SK-N-SH (cell line): ENCODE measurements at regions not wholly inside any gene's neighbourhood (a gene's known extent, or its start where the extent isn't known, plus 50 kb on each side); places are given as distances from the start of the nearest gene placed in this dataset.

Experiments
- CTCF ChIA-PET: fragments of 300-600, 350-600 bp; formaldehyde crosslinking; extraction: SDS; loops from one replicate; lab custom pipeline; 2021; lab: Yijun Ruan, JAX
- POLR2A ChIA-PET: fragments of 350-600 bp; sonication (Branson Sonifier 250); formaldehyde crosslinking; extraction: SDS; loops from one replicate; lab custom pipeline; 2020; ENCODE audit warnings: antibody characterized with exemption, inconsistent platforms; lab: Yijun Ruan, JAX
- DNase-seq: peaks from one replicate; pipeline ENCODE4 v3.0.0; 2012
- H2AFZ ChIP-seq: fragments of 200-600 bp; sonication (generic); 2 replicates; pipeline ENCODE4 v1.8.1; 2016; ENCODE audit warnings: antibody characterized with exemption, mild to moderate bottlenecking, low read depth
- H3F3A ChIP-seq: fragments of 200-600 bp; sonication (generic); replicated peaks from 2 replicates; pipeline ENCODE3; 2016; ENCODE audit warnings: antibody characterized with exemption, mild to moderate bottlenecking; ENCODE audit not compliant: insufficient read depth
- H3K27ac ChIP-seq, 2 experiments: fragments of 200-500 bp in 1 of 2; fragments of 200-600 bp in 1 of 2; sonication (Bioruptor generic) in 1 of 2; sonication (generic), shearing (Covaris generic) in 1 of 2; 2 replicates each; pipeline versions ENCODE4 v1.5.1 to v1.6.1; 2014 to 2016; ENCODE audit warnings: low read depth in 2 of 2, inconsistent platforms in 1 of 2, low read length in 1 of 2, mild to moderate bottlenecking in 1 of 2, mixed read lengths in 1 of 2
- H3K27me3 ChIP-seq: fragments of 200-600 bp; sonication (generic), shearing (Covaris generic); 2 replicates; pipeline ENCODE4 v1.6.1; 2016; ENCODE audit warnings: mixed run types; ENCODE audit not compliant: insufficient read depth
- H3K36me3 ChIP-seq, 2 experiments: fragments of 200-500 bp in 1 of 2; fragments of 200-600 bp in 1 of 2; sonication (Bioruptor generic) in 1 of 2; sonication (generic) in 1 of 2; replicated peaks in 1 of 2; 2 replicates each; pipeline versions ENCODE3 to v1.5.1; 2014 to 2016; ENCODE audit warnings: low read length in 1 of 2, mild to moderate bottlenecking in 1 of 2; ENCODE audit not compliant: insufficient read depth in 2 of 2, control insufficient read depth in 1 of 2
- H3K4me1 ChIP-seq, 2 experiments: fragments of 200-500 bp in 1 of 2; fragments of 200-600 bp in 1 of 2; sonication (Bioruptor generic) in 1 of 2; sonication (generic), shearing (Covaris generic) in 1 of 2; 2 replicates each; pipeline versions ENCODE4 v1.5.1 to v1.6.1; 2014 to 2016; ENCODE audit warnings: low read depth in 1 of 2, low read length in 1 of 2, mixed run types in 1 of 2; ENCODE audit not compliant: insufficient read depth in 2 of 2, control insufficient read depth in 1 of 2
- H3K4me2 ChIP-seq: fragments of 200-600 bp; sonication (generic), shearing (Covaris generic); 2 replicates; pipeline ENCODE4 v1.6.1; 2017; ENCODE audit warnings: mixed run types
- H3K4me3 ChIP-seq, 2 experiments: fragments of 200-500 bp in 1 of 2; fragments of 200-600 bp in 1 of 2; sonication (Bioruptor generic) in 1 of 2; sonication (generic), shearing (Covaris generic) in 1 of 2; 2 replicates each; pipeline versions ENCODE4 v1.5.1 to v1.8.1; 2014 to 2016; ENCODE audit warnings: low read depth in 2 of 2, inconsistent platforms in 1 of 2, low read length in 1 of 2, mild to moderate bottlenecking in 1 of 2, mixed read lengths in 1 of 2, moderate library complexity in 1 of 2
- H3K79me2 ChIP-seq: fragments of 200-600 bp; sonication (generic); 2 replicates; pipeline ENCODE4 v1.8.1; 2017; ENCODE audit warnings: mild to moderate bottlenecking; ENCODE audit not compliant: insufficient read depth
- H3K9ac ChIP-seq: fragments of 200-600 bp; sonication (generic); 2 replicates; pipeline ENCODE4 v1.6.1; 2017; ENCODE audit warnings: mixed run types
- H3K9me2 ChIP-seq: fragments of 200-600 bp; sonication (generic); 2 replicates; pipeline ENCODE4 v1.6.1; 2017; ENCODE audit warnings: mixed run types
- H3K9me3 ChIP-seq: fragments of 200-600 bp; sonication (generic); 2 replicates; pipeline ENCODE4 v1.6.1; 2017; ENCODE audit warnings: mixed run types, mild to moderate bottlenecking, moderate library complexity
- H4K20me1 ChIP-seq: fragments of 200-600 bp; sonication (generic); 2 replicates; pipeline ENCODE4 v1.6.1; 2017; ENCODE audit warnings: mild to moderate bottlenecking, mixed run types; ENCODE audit not compliant: insufficient read depth
- ELF1 ChIP-seq: IDR thresholded peaks from 2 replicates; pipeline ENCODE4 v1.4.0; 2012
- GABPA ChIP-seq: IDR thresholded peaks from 2 replicates; pipeline ENCODE4 v1.4.0; 2012; ENCODE audit warnings: low read depth, mild to moderate bottlenecking
- GATA2 ChIP-seq: sonication (generic); formaldehyde crosslinking; IDR thresholded peaks from 2 replicates; pipeline ENCODE4 v1.5.0; 2020; ENCODE audit warnings: mild to moderate bottlenecking, missing genetic modification reagents
- IRF3 ChIP-seq: fragments of 150-350 bp; IDR thresholded peaks from 2 replicates; pipeline ENCODE4 v1.6.1; 2016; ENCODE audit warnings: mild to moderate bottlenecking, low read depth, low read length
- MXI1 ChIP-seq: IDR thresholded peaks from 2 replicates; pipeline ENCODE4 v1.6.1; 2012; ENCODE audit warnings: mild to moderate bottlenecking, low read depth, low read length, improper control_type of control experiment
- NRF1 ChIP-seq: IDR thresholded peaks from 2 replicates; pipeline ENCODE4 v1.6.1; 2012; ENCODE audit warnings: low read depth, mild to moderate bottlenecking, low read length
- POLR2AphosphoS5 ChIP-seq: IDR thresholded peaks from 2 replicates; pipeline ENCODE4 v1.6.1; 2012; ENCODE audit warnings: low read depth, low read length
- RAD21 ChIP-seq: IDR thresholded peaks from 2 replicates; pipeline ENCODE4 v1.6.1; 2012; ENCODE audit warnings: mild to moderate bottlenecking, low read length
- RCOR1 ChIP-seq: fragments of 150-350 bp; IDR thresholded peaks from 2 replicates; pipeline ENCODE4 v1.6.1; 2017; ENCODE audit warnings: antibody characterized with exemption, low read length
- RXRA ChIP-seq: IDR thresholded peaks from 2 replicates; pipeline ENCODE4 v1.4.0; 2012; ENCODE audit warnings: low read depth, mild to moderate bottlenecking, borderline replicate concordance
- SIN3A ChIP-seq: IDR thresholded peaks from 2 replicates; pipeline ENCODE4 v1.6.1; 2012; ENCODE audit warnings: low read depth, mild to moderate bottlenecking, low read length, moderate library complexity, borderline replicate concordance
- TAF1 ChIP-seq: IDR thresholded peaks from 2 replicates; pipeline ENCODE4 v1.6.1; 2012; ENCODE audit warnings: low read depth, mild to moderate bottlenecking, low read length, moderate library complexity, borderline replicate concordance
- TCF12 ChIP-seq: IDR thresholded peaks from 2 replicates; pipeline ENCODE4 v1.4.0; 2012
- TEAD4 ChIP-seq: IDR thresholded peaks from 2 replicates; pipeline ENCODE4 v1.4.0; 2012; ENCODE audit warnings: mild to moderate bottlenecking, borderline replicate concordance; ENCODE audit not compliant: insufficient read depth
- USF1 ChIP-seq: IDR thresholded peaks from 2 replicates; pipeline ENCODE4 v1.4.0; 2012; ENCODE audit warnings: low read depth, borderline replicate concordance
- YY1 ChIP-seq: IDR thresholded peaks from 2 replicates; pipeline ENCODE4 v1.4.0; 2012; ENCODE audit warnings: low read depth, mild to moderate bottlenecking
- ZBTB33 ChIP-seq: IDR thresholded peaks from 2 replicates; pipeline ENCODE4 v1.4.0; 2012; ENCODE audit warnings: low read depth, borderline replicate concordance
- WGBS: methylation state at CpG from one replicate; pipeline ENCODE4 v1.1.6; 2017; ENCODE audit warnings: low lambda C conversion rate; 5-methylcytosine and 5-hydroxymethylcytosine counted together
- TF ChIP-seq, protein P1 (sequence below): IDR thresholded peaks from 2 replicates; pipeline ENCODE4 v1.4.0; 2012; ENCODE audit warnings: low read depth
- TF ChIP-seq, protein P2 (sequence below): IDR thresholded peaks from 2 replicates; pipeline ENCODE4 v1.6.1; 2012; ENCODE audit warnings: mild to moderate bottlenecking, low read depth, low read length, moderate library complexity

DNA sequence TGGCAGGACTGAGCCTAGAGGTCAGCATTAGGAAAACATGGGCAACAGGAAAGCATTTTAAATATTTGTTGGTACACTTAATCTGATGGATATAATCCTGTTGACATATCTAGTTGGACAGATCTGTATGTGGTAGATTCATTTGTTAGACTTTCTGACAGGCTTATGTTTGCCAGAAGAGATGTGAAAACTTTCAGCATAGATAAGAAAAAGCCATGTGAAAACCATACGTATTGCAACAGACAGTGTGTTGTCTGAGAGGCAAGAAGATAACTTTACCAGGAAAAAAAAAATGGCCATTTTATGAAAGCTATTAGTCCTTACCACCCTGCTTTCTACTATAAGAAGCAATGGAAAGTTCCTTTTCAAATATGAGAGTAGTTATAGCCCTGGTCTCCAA is 1902.2 kb upstream of the C9orf72 start:
- no peak overlapping the region for H3K27ac ChIP-seq
- no peak overlapping the region for H3K9ac ChIP-seq
- ChIA-PET CTCF (interaction anchor here (1.5 kb wide), 1 partner anchor 9 kb away, joined by 3 read pairs; no protein-coding TSS in a partner anchor), POLR2A (no interaction called here)
- DNase-seq = no peak
- no peaks in the 10 kb centered on the region for H4K20me1 ChIP-seq
- no peak overlapping the region for H2AFZ ChIP-seq
- H3K9me2 ChIP-seq = no peaks in the 10 kb centered on the region
- H3K27me3 ChIP-seq = no peaks in the 10 kb centered on the region
- H3K36me3 ChIP-seq = no peaks in the 10 kb centered on the region
- no peaks in the 10 kb centered on the region for H3K9me3 ChIP-seq
- 73% methylated on average over 1 of the region's 1 CpG for WGBS
- H3K79me2 ChIP-seq = no peaks in the 10 kb centered on the region
- TF ChIP-seq RAD21 (no peak), TEAD4 (no peak), TAF1 (no peak), MXI1 (no peak), IRF3 (no peak), GABPA (no peak), YY1 (no peak), NRF1 (no peak), RXRA (no peak), GATA2 (CRISPR knock-in tag) (no peak), RCOR1 (no peak), SIN3A (no peak), ELF1 (no peak), POLR2AphosphoS5 (no peak), USF1 (no peak), TCF12 (no peak)
- TF ChIP-seq, protein P1, sequence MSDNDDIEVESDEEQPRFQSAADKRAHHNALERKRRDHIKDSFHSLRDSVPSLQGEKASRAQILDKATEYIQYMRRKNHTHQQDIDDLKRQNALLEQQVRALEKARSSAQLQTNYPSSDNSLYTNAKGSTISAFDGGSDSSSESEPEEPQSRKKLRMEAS = no peak
- TF ChIP-seq, all 33 proteins: peak for 0
- Histone ChIP-seq H3K4me1 (no peaks in the 10 kb centered on the region), H3K4me2 (no peak overlapping the region), H3F3A (no peaks in the 10 kb centered on the region), H3K4me3 (no peak overlapping the region)

GRCh38 chr9:29511680-29512079 is 1938.4 kb upstream of the C9orf72 start:
- Histone ChIP-seq H3K79me2 (no peaks in the 10 kb centered on the region), H3K27ac (no peak overlapping the region), H2AFZ (no peak overlapping the region), H3K4me1 (no peaks in the 10 kb centered on the region; a peak in 1 of 4 replicates), H3K36me3 (no peaks in the 10 kb centered on the region), H3K9me3 (no peaks in the 10 kb centered on the region), H3K27me3 (no peaks in the 10 kb centered on the region), H3K4me3 (no peak overlapping the region), H3F3A (no peaks in the 10 kb centered on the region), H3K9ac (no peak overlapping the region), H3K4me2 (no peak overlapping the region), H3K9me2 (no peaks in the 10 kb centered on the region), H4K20me1 (no peaks in the 10 kb centered on the region)
- ChIA-PET CTCF (no interaction called here), POLR2A (no interaction called here)
- no CpG with 5 or more reads among the region's 1 CpG for WGBS
- no peak for DNase-seq
- TF ChIP-seq, protein P2, sequence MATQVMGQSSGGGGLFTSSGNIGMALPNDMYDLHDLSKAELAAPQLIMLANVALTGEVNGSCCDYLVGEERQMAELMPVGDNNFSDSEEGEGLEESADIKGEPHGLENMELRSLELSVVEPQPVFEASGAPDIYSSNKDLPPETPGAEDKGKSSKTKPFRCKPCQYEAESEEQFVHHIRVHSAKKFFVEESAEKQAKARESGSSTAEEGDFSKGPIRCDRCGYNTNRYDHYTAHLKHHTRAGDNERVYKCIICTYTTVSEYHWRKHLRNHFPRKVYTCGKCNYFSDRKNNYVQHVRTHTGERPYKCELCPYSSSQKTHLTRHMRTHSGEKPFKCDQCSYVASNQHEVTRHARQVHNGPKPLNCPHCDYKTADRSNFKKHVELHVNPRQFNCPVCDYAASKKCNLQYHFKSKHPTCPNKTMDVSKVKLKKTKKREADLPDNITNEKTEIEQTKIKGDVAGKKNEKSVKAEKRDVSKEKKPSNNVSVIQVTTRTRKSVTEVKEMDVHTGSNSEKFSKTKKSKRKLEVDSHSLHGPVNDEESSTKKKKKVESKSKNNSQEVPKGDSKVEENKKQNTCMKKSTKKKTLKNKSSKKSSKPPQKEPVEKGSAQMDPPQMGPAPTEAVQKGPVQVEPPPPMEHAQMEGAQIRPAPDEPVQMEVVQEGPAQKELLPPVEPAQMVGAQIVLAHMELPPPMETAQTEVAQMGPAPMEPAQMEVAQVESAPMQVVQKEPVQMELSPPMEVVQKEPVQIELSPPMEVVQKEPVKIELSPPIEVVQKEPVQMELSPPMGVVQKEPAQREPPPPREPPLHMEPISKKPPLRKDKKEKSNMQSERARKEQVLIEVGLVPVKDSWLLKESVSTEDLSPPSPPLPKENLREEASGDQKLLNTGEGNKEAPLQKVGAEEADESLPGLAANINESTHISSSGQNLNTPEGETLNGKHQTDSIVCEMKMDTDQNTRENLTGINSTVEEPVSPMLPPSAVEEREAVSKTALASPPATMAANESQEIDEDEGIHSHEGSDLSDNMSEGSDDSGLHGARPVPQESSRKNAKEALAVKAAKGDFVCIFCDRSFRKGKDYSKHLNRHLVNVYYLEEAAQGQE = no peak
- TF ChIP-seq POLR2AphosphoS5 = no peak
- no peak for TF ChIP-seq IRF3
- no peak for TF ChIP-seq ZBTB33
- no peak for TF ChIP-seq MXI1
